ENCODE measurements at regions not wholly inside any gene's neighbourhood (a gene's known extent, or its start where the extent isn't known, plus 50 kb on each side); places are given as distances from the start of the nearest gene placed in this dataset.
"Not testable (repeated sequence)": the region's sequence is repeated elsewhere in the genome, so short reads cannot be mapped to it uniquely, and the experiment has no call there.

GRCh38 chr14:99035268-99035667 lies 236.7 kb downstream of the BCL11B start:
- no peak overlapping the region for H3K4me3 ChIP-seq (ENCODE audit: low read length)
- H3K27me3 ChIP-seq (ENCODE audit: control insufficient read depth, insufficient read depth, low read length): no peaks in the 10 kb centered on the region
- no peaks in the 10 kb centered on the region for H3K9me3 Mint-ChIP-seq
- TF ChIP-seq CTCF (IDR thresholded peaks at IDR 0.05): no peak
- no peak overlapping the region for H3K27ac ChIP-seq (ENCODE audit: low read length)
- 82% methylated on average over 4 of the region's 4 CpGs for WGBS (ENCODE audit: insufficient coverage)
- peaks cover 6% of the 10 kb centered on the region for H3K4me1 ChIP-seq (ENCODE audit: control insufficient read depth, insufficient read depth, low read length)
- no peak for DNase-seq
- peaks cover 13% of the 10 kb centered on the region in 2 donors for H3K27me3 Mint-ChIP-seq (ENCODE audit: low read depth in 2 of 2)
- H3K27ac Mint-ChIP-seq: no peak overlapping the region
- ATAC-seq: no peak
- H3K9me3 ChIP-seq (ENCODE audit: control insufficient read depth, insufficient read depth, low read length): no peaks in the 10 kb centered on the region
- H3K36me3 Mint-ChIP-seq: no peaks in the 10 kb centered on the region
- H3K36me3 ChIP-seq (ENCODE audit: control insufficient read depth, insufficient read depth, low read length): no peaks in the 10 kb centered on the region
- peaks cover 6 to 9% of the 10 kb centered on the region in 2 donors for H3K4me1 Mint-ChIP-seq
- intact Hi-C loops (cut with micrococcal nuclease): no loop called here
- no peak overlapping the region for H3K4me3 Mint-ChIP-seq

GRCh38 chr14:99035712-99036610 lies 236.0 kb downstream of the BCL11B start:
- DNase-seq: no peak
- no peak for ATAC-seq
- intact Hi-C loops (cut with micrococcal nuclease): no loop called here
- Histone ChIP-seq H3K36me3 (ENCODE audit: control insufficient read depth, insufficient read depth, low read length) (no peaks in the 10 kb centered on the region), H3K27ac (ENCODE audit: low read length) (no peak overlapping the region), H3K9me3 (ENCODE audit: control insufficient read depth, insufficient read depth, low read length) (no peaks in the 10 kb centered on the region), H3K4me1 (ENCODE audit: control insufficient read depth, insufficient read depth, low read length) (peaks cover 6% of the 10 kb centered on the region), H3K4me3 (ENCODE audit: low read length) (no peak overlapping the region), H3K27me3 (ENCODE audit: control insufficient read depth, insufficient read depth, low read length) (no peaks in the 10 kb centered on the region)
- peaks cover 13% of the 10 kb centered on the region in 2 donors for H3K27me3 Mint-ChIP-seq (ENCODE audit: low read depth in 2 of 2)
- WGBS (ENCODE audit: insufficient coverage): 70% methylated on average over 30 of the region's 30 CpGs
- H3K9me3 Mint-ChIP-seq: no peaks in the 10 kb centered on the region
- H3K27ac Mint-ChIP-seq: no peak overlapping the region
- H3K4me3 Mint-ChIP-seq: no peak overlapping the region
- no peaks in the 10 kb centered on the region for H3K36me3 Mint-ChIP-seq
- H3K4me1 Mint-ChIP-seq: peaks cover 6 to 9% of the 10 kb centered on the region in 2 donors
- no peak for TF ChIP-seq CTCF (IDR thresholded peaks at IDR 0.05)

GRCh38 chr14:99036611-99037293 lies 235.2 kb downstream of the BCL11B start:
- peaks cover 13 to 16% of the 10 kb centered on the region in 2 donors for H3K27me3 Mint-ChIP-seq (ENCODE audit: low read depth in 2 of 2)
- Histone ChIP-seq H3K4me3 (ENCODE audit: low read length) (no peak overlapping the region), H3K27ac (ENCODE audit: low read length) (no peak overlapping the region), H3K9me3 (ENCODE audit: control insufficient read depth, insufficient read depth, low read length) (no peaks in the 10 kb centered on the region), H3K27me3 (ENCODE audit: control insufficient read depth, insufficient read depth, low read length) (no peaks in the 10 kb centered on the region), H3K36me3 (ENCODE audit: control insufficient read depth, insufficient read depth, low read length) (no peaks in the 10 kb centered on the region), H3K4me1 (ENCODE audit: control insufficient read depth, insufficient read depth, low read length) (peaks cover 6% of the 10 kb centered on the region)
- TF ChIP-seq CTCF (IDR thresholded peaks at IDR 0.05): no peak
- peaks cover 6 to 14% of the 10 kb centered on the region in 2 donors for H3K4me1 Mint-ChIP-seq
- H3K36me3 Mint-ChIP-seq: no peaks in the 10 kb centered on the region
- H3K27ac Mint-ChIP-seq: peak overlapping the region in 1 of 2 donors; percentile 21
- WGBS (ENCODE audit: insufficient coverage): 51% methylated on average over 25 of the region's 25 CpGs
- no peaks in the 10 kb centered on the region for H3K9me3 Mint-ChIP-seq
- ATAC-seq (peak in 1 of 3 donors; percentile 48), DNase-seq (no peak)
- no peak overlapping the region for H3K4me3 Mint-ChIP-seq
- intact Hi-C loops (cut with micrococcal nuclease): no loop called here

- Mint-ChIP-seq H3K4me1 (peaks cover 6 to 14% of the 10 kb centered on the region in 2 donors), H3K27me3 (ENCODE audit: low read depth in 2 of 2) (peaks cover 13 to 16% of the 10 kb centered on the region in 2 donors)
- WGBS (ENCODE audit: insufficient coverage): 9% methylated on average over 1 of the region's 1 CpG
- ATAC-seq; DNase-seq; H3K4me1 ChIP-seq (ENCODE audit: control insufficient read depth, insufficient read depth, low read length); intact Hi-C loops (cut with micrococcal nuclease); H3K27me3 ChIP-seq (ENCODE audit: control insufficient read depth, insufficient read depth, low read length); H3K27ac ChIP-seq (ENCODE audit: low read length); H3K9me3 ChIP-seq (ENCODE audit: control insufficient read depth, insufficient read depth, low read length); H3K36me3 Mint-ChIP-seq; H3K4me3 Mint-ChIP-seq; H3K27ac Mint-ChIP-seq; H3K9me3 Mint-ChIP-seq; H3K4me3 ChIP-seq (ENCODE audit: low read length); H3K36me3 ChIP-seq (ENCODE audit: control insufficient read depth, insufficient read depth, low read length): not testable (repeated sequence)
Measured at GRCh38 chr14:99037326-99037725, 234.7 kb downstream of the BCL11B start.
